Transverse colon (tissue), 4 donors: ENCODE measurements at regions not wholly inside any gene's neighbourhood (a gene's known extent, or its start where the extent isn't known, plus 50 kb on each side); places are given as distances from the start of the nearest gene placed in this dataset.

Source experiments
- EP300 ChIP-seq: sonication (generic); formaldehyde crosslinking; IDR thresholded peaks from one replicate; pipeline ENCODE4 v1.6.1; 2017; ENCODE audit warnings: antibody characterized with exemption, low read depth
- POLR2A ChIP-seq: fragments of 450-650 bp; IDR thresholded peaks from one replicate; pipeline ENCODE4 v1.6.1; 2016; ENCODE audit warnings: antibody characterized with exemption, mild to moderate bottlenecking, moderate library complexity
- POLR2AphosphoS5 ChIP-seq, 3 donors: sonication (generic); formaldehyde crosslinking; IDR thresholded peaks; one replicate each; pipeline ENCODE4 v1.6.1; 2016; ENCODE audit warnings: antibody characterized with exemption in 3 of 3
- TF ChIP-seq, protein P1 (sequence below), 5 experiments: fragments of 200-600 bp in 3 of 5; fragments of 450-650 bp in 2 of 5; sonication (generic) in 3 of 5; IDR thresholded peaks; 1 replicate in 2 of 5; 2 replicates in 3 of 5; pipeline ENCODE4 v1.5.1; 2016 to 2017; ENCODE audit warnings: antibody characterized with exemption in 5 of 5, inconsistent platforms in 3 of 5, mild to moderate bottlenecking in 2 of 5, moderate library complexity in 1 of 5

DNA sequence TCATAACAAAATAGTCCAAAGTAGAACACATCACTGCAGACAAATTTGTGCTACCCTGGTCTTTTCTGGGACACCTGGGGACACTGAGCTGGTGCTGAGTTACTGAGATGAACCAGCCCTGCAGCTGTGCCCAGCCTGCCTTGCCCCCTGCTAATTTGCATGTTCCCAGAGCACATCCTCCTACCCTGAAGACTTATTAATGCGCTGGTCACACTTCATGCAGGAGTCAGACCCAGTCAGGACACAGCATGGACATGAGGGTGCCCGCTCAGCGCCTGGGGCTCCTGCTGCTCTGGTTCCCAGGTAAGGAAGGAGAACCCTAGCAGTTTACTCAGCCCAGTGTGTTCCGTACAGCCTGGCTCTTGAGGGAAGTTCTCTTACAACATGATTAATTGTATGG is 1518.3 kb downstream of the RPIA start:
- TF ChIP-seq, protein P1, sequence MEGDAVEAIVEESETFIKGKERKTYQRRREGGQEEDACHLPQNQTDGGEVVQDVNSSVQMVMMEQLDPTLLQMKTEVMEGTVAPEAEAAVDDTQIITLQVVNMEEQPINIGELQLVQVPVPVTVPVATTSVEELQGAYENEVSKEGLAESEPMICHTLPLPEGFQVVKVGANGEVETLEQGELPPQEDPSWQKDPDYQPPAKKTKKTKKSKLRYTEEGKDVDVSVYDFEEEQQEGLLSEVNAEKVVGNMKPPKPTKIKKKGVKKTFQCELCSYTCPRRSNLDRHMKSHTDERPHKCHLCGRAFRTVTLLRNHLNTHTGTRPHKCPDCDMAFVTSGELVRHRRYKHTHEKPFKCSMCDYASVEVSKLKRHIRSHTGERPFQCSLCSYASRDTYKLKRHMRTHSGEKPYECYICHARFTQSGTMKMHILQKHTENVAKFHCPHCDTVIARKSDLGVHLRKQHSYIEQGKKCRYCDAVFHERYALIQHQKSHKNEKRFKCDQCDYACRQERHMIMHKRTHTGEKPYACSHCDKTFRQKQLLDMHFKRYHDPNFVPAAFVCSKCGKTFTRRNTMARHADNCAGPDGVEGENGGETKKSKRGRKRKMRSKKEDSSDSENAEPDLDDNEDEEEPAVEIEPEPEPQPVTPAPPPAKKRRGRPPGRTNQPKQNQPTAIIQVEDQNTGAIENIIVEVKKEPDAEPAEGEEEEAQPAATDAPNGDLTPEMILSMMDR (IDR thresholded peaks at IDR 0.05): no peak
- no peak for TF ChIP-seq POLR2AphosphoS5 (IDR thresholded peaks at IDR 0.05)
- TF ChIP-seq POLR2A: no peak
- TF ChIP-seq EP300: no peak
